C4-2B (cell line): ENCODE measurements at regions not wholly inside any gene's neighbourhood (a gene's known extent, or its start where the extent isn't known, plus 50 kb on each side); places are given as distances from the start of the nearest gene placed in this dataset.

Experiments used
- H3K27ac ChIP-seq: fragments of 450-650 bp; 2 replicates; pipeline ENCODE4 v1.5.1; 2017
- CTCF ChIP-seq: fragments of 450-650 bp; conservative IDR thresholded peaks from 2 replicates; pipeline ENCODE4 v1.5.1; 2017; ENCODE audit warnings: mild to moderate bottlenecking
- ZFX ChIP-seq: fragments of 450-650 bp; IDR thresholded peaks from 2 replicates; pipeline ENCODE4 v1.6.1; 2017

GRCh38 chr1:2926447-2927055 is 94.7 kb upstream of the ACTRT2 start:
- no peak overlapping the region for H3K27ac ChIP-seq
- TF ChIP-seq ZFX, result no peak
- no peak for TF ChIP-seq CTCF

- no peak for TF ChIP-seq ZFX
- H3K27ac ChIP-seq, result no peak overlapping the region
Measured at GRCh38 chr1:2927393-2928360, 93.6 kb upstream of the ACTRT2 start.

- H3K27ac ChIP-seq, result no peak overlapping the region
- no peak for TF ChIP-seq CTCF
- TF ChIP-seq ZFX, result no peak
Measured at GRCh38 chr1:2928366-2929325, 92.6 kb upstream of the ACTRT2 start.

- H3K27ac ChIP-seq, result no peak overlapping the region
- TF ChIP-seq ZFX (no peak), CTCF (no peak)
Measured at GRCh38 chr1:2929335-2929734, 91.9 kb upstream of the ACTRT2 start.

GRCh38 chr1:2930016-2930815 is 91.1 kb upstream of the ACTRT2 start:
- TF ChIP-seq ZFX (no peak), CTCF (no peak)
- no peak overlapping the region for H3K27ac ChIP-seq

GRCh38 chr1:2930913-2931723 is 90.1 kb upstream of the ACTRT2 start:
- H3K27ac ChIP-seq, result no peak overlapping the region
- no peak for TF ChIP-seq CTCF
- TF ChIP-seq ZFX, result no peak
